Endothelial cell (in vitro differentiated cells): ENCODE measurements at regions not wholly inside any gene's neighbourhood (a gene's known extent, or its start where the extent isn't known, plus 50 kb on each side); places are given as distances from the start of the nearest gene placed in this dataset.

ENCODE experiments used
- DNase-seq: peaks from one replicate; pipeline ENCODE4 v3.0.0; 2021; ENCODE audit warnings: low spot score
- H3K27ac Mint-ChIP-seq: one replicate; pipeline ENCODE4 v1.8.0; 2021; ENCODE audit warnings: mixed read lengths, inconsistent platforms; ENCODE audit not compliant: unreplicated experiment
- H3K27me3 Mint-ChIP-seq: one replicate; pipeline ENCODE4 v1.8.0; 2021; ENCODE audit warnings: mild to moderate bottlenecking, moderate library complexity, mixed read lengths, inconsistent platforms; ENCODE audit not compliant: unreplicated experiment
- H3K36me3 Mint-ChIP-seq: one replicate; pipeline ENCODE4 v1.8.0; 2021; ENCODE audit warnings: mild to moderate bottlenecking, low read depth, mixed read lengths, inconsistent platforms; ENCODE audit not compliant: unreplicated experiment
- H3K4me1 Mint-ChIP-seq: one replicate; pipeline ENCODE4 v1.8.0; 2021; ENCODE audit warnings: mild to moderate bottlenecking, mixed read lengths, inconsistent platforms; ENCODE audit not compliant: unreplicated experiment
- H3K4me3 Mint-ChIP-seq: one replicate; pipeline ENCODE4 v1.8.0; 2021; ENCODE audit warnings: mild to moderate bottlenecking, mixed read lengths, inconsistent platforms; ENCODE audit not compliant: unreplicated experiment
- H3K9me3 Mint-ChIP-seq: one replicate; pipeline ENCODE4 v1.8.0; 2021; ENCODE audit warnings: mixed read lengths, inconsistent platforms; ENCODE audit not compliant: unreplicated experiment
- TF ChIP-seq, protein P1 (sequence below): fragments of 200-600 bp; sonication (generic); IDR thresholded peaks from one replicate; pipeline ENCODE4 v1.5.0; 2021; ENCODE audit warnings: antibody characterized with exemption; ENCODE audit not compliant: unreplicated experiment

DNA sequence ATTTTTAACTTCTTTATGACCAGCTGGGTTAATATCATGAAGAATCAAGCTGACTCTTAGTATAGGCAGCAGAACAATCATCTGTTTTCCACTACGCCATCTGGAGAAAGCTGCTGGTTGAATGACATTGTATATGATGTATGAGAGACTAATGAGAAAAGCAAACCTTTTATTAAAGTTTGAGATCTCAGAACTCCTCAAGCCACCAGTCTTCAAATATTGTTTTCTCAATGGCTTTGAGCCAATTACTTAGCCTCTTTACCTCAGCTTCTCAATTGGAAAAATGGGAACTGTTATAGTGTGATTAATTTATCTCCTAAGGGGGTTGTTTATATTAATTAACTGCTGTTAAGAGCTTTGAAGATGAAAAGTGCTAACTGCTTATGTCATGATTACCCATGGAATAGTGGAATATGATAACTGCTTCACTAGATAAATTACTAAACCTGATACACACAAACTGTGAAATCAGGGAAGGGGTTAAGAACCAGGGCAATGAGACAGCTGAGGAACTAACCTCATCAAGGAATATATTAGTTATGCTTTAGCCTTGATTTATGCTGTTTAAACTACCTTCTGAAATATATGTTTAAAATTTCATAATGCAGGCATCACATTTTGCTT lies 330.1 kb downstream of the SOX2 start:
- H3K4me3 Mint-ChIP-seq = no peak overlapping the region

GRCh38 chr3:182045736-182046135 lies 334.0 kb downstream of the SOX2 start:
- DNase-seq = no peak
- no peaks in the 10 kb centered on the region for H3K36me3 Mint-ChIP-seq
- TF ChIP-seq, protein P1, sequence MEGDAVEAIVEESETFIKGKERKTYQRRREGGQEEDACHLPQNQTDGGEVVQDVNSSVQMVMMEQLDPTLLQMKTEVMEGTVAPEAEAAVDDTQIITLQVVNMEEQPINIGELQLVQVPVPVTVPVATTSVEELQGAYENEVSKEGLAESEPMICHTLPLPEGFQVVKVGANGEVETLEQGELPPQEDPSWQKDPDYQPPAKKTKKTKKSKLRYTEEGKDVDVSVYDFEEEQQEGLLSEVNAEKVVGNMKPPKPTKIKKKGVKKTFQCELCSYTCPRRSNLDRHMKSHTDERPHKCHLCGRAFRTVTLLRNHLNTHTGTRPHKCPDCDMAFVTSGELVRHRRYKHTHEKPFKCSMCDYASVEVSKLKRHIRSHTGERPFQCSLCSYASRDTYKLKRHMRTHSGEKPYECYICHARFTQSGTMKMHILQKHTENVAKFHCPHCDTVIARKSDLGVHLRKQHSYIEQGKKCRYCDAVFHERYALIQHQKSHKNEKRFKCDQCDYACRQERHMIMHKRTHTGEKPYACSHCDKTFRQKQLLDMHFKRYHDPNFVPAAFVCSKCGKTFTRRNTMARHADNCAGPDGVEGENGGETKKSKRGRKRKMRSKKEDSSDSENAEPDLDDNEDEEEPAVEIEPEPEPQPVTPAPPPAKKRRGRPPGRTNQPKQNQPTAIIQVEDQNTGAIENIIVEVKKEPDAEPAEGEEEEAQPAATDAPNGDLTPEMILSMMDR = no peak
- no peaks in the 10 kb centered on the region for H3K9me3 Mint-ChIP-seq
- no peak overlapping the region for H3K4me3 Mint-ChIP-seq
- H3K4me1 Mint-ChIP-seq = peaks cover 1% of the 10 kb centered on the region
- peaks cover 2% of the 10 kb centered on the region for H3K27me3 Mint-ChIP-seq
- no peak overlapping the region for H3K27ac Mint-ChIP-seq

More for the DNA sequence above, 330.1 kb downstream of the SOX2 start:
- Mint-ChIP-seq H3K9me3 (no peaks in the 10 kb centered on the region), H3K27me3 (peaks cover 2% of the 10 kb centered on the region), H3K27ac (no peak overlapping the region), H3K36me3 (no peaks in the 10 kb centered on the region), H3K4me1 (no peaks in the 10 kb centered on the region)
- DNase-seq = no peak
- TF ChIP-seq, protein P1 = no peak

DNA sequence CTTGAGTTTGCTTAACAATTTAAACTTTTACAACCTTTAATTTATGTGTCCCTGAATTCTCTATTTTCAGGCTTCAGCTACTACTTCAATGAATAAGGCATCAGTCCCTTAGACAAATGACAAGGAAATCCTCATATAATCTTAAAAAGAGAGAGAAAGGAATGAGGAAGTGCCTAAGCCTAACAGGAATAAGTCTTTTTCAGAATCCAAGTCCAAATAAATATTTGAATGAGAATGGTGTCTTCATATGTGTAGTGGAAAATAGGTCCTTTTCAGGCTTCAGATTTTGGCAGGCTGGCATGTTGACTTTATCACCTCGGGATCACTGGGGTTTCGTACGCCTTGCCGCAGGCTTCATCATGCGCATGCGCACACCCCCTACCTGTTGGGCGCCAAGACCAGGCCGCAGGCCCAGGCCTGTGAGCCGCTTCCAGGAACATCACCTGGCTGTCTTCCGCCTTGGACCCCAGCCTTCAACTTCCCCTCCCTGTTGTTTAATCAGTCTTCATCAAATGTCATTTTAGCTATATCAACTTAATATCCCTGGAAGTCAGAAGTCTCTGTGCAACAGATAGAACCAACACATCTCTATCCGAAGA lies 334.5 kb downstream of the SOX2 start:
- Mint-ChIP-seq H3K4me1 (peaks cover 6% of the 10 kb centered on the region), H3K9me3 (no peaks in the 10 kb centered on the region), H3K4me3 (no peak overlapping the region), H3K27ac (no peak overlapping the region), H3K27me3 (peaks cover 2% of the 10 kb centered on the region), H3K36me3 (no peaks in the 10 kb centered on the region)
- TF ChIP-seq, protein P1 = no peak
- no peak for DNase-seq

DNA sequence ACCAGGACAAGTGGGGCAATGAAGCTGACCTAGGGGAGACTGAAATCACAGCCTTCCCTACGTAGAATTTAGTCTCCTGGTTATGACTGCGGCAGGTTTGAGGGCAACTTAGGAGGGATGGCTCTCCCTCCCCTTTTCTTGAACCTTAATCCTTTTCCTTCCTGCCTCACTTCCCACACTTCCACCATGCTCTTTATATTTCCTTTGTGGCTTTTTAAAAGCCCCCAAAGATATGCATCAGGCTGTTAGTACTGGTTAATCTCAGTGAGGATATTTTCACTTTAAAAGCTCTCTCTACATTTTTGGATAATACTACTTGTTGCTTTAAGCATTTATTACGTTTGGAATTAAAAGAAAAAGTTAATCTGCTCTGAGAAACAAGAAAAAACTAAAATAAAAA lies 339.2 kb downstream of the SOX2 start:
- no peak for DNase-seq
- peaks cover 1% of the 10 kb centered on the region for H3K27me3 Mint-ChIP-seq
- H3K36me3 Mint-ChIP-seq = no peaks in the 10 kb centered on the region
- H3K27ac Mint-ChIP-seq = no peak overlapping the region
- H3K4me3 Mint-ChIP-seq = no peak overlapping the region
- no peaks in the 10 kb centered on the region for H3K9me3 Mint-ChIP-seq
- peaks cover 9% of the 10 kb centered on the region for H3K4me1 Mint-ChIP-seq
- TF ChIP-seq, protein P1 = no peak

DNA sequence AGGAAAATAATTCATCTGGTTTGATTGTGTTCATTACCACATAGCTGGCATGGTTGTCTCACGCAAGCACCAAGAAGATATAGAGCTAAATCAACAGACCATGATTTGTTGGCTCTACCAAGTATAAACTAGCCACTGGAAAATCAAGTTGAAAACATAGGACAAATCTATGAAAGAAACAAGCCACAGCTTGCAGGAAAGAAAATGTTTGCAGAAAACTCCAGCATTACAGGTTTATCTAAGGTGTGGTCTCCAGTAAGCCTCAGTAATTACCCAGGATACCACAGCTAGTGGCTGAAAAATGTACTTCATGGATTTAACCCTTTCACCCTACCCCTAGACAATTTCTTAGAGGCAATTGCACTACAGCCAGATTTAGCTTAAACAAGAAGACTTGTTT lies 340.6 kb downstream of the SOX2 start:
- no peaks in the 10 kb centered on the region for H3K9me3 Mint-ChIP-seq
- no peak for DNase-seq
- peaks cover 9% of the 10 kb centered on the region for H3K4me1 Mint-ChIP-seq
- H3K27ac Mint-ChIP-seq = no peak overlapping the region
- no peaks in the 10 kb centered on the region for H3K36me3 Mint-ChIP-seq
- H3K27me3 Mint-ChIP-seq = peaks cover 1% of the 10 kb centered on the region
- TF ChIP-seq, protein P1 = no peak
- H3K4me3 Mint-ChIP-seq = no peak overlapping the region
